SK-N-SH treated with all-trans-retinoic acid at 6 μM for 48 hours (cell line): ENCODE measurements at regions not wholly inside any gene's neighbourhood (a gene's known extent, or its start where the extent isn't known, plus 50 kb on each side); places are given as distances from the start of the nearest gene placed in this dataset.

Experiments used
- ATAC-seq: fragments of 200-7000 bp; cut with Tn5 transposase; 3 replicates; pipeline ENCODE4 v1.9.1; 2020; ENCODE audit warnings: mild to moderate bottlenecking, moderate library complexity
- ARNTL ChIP-seq: fragments of 450-650 bp; formaldehyde crosslinking; IDR thresholded peaks from 2 replicates; pipeline ENCODE4 v1.5.0; 2020; ENCODE audit warnings: low read depth, mild to moderate bottlenecking, moderate library complexity, borderline replicate concordance
- GLIS3 ChIP-seq: fragments of 250-450 bp; sonication (Bioruptor Pico); IDR thresholded peaks from 2 replicates; pipeline ENCODE4 v1.5.0; 2020; ENCODE audit warnings: mild to moderate bottlenecking, moderate library complexity
- ISL1 ChIP-seq: fragments of 250-450 bp; sonication (Bioruptor Pico); IDR thresholded peaks from 2 replicates; pipeline ENCODE4 v2.1.2; 2022; ENCODE audit warnings: mild to moderate bottlenecking, moderate library complexity
- OSR1 ChIP-seq: fragments of 250-450 bp; sonication (Bioruptor Pico); IDR thresholded peaks from 2 replicates; pipeline ENCODE4 v1.8.0; 2022; ENCODE audit warnings: moderate library complexity, mild to moderate bottlenecking, inconsistent platforms
- RARB ChIP-seq: fragments of 250-450 bp; sonication (Bioruptor Pico); IDR thresholded peaks from 2 replicates; pipeline ENCODE4 v1.8.0; 2021; ENCODE audit warnings: mild to moderate bottlenecking, moderate library complexity
- SNAI2 ChIP-seq: fragments of 250-450 bp; sonication (Bioruptor Pico); IDR thresholded peaks from 2 replicates; pipeline ENCODE4 v1.5.0; 2020; ENCODE audit warnings: mild to moderate bottlenecking, moderate library complexity
- ZC3H10 ChIP-seq: fragments of 250-450 bp; sonication (Bioruptor Pico); IDR thresholded peaks from 2 replicates; pipeline ENCODE4 v1.5.1; 2021; ENCODE audit warnings: mild to moderate bottlenecking, moderate library complexity
- ZFP30 ChIP-seq: fragments of 450-650 bp; formaldehyde crosslinking; IDR thresholded peaks from 2 replicates; pipeline ENCODE4 v1.5.0; 2022; ENCODE audit warnings: mild to moderate bottlenecking, moderate library complexity
- ZNF565 ChIP-seq: fragments of 450-650 bp; formaldehyde crosslinking; conservative IDR thresholded peaks from 2 replicates; pipeline ENCODE4 v1.5.0; 2020; ENCODE audit warnings: low read depth, mild to moderate bottlenecking, moderate library complexity
- TF ChIP-seq, protein P1 (sequence below): fragments of 250-450 bp; sonication (Bioruptor Pico); IDR thresholded peaks from 2 replicates; pipeline ENCODE4 v1.5.0; 2020; ENCODE audit warnings: mild to moderate bottlenecking, moderate library complexity
- TF ChIP-seq, protein P2 (sequence below): fragments of 250-450 bp; sonication (Bioruptor Pico); IDR thresholded peaks from 2 replicates; pipeline ENCODE4 v1.8.0; 2021; ENCODE audit warnings: low read depth, mild to moderate bottlenecking, moderate library complexity, borderline replicate concordance
- TF ChIP-seq, protein P3 (sequence below): fragments of 250-450 bp; sonication (Bioruptor Pico); IDR thresholded peaks from 2 replicates; pipeline ENCODE4 v1.5.1; 2021; ENCODE audit warnings: mild to moderate bottlenecking, moderate library complexity
- TF ChIP-seq, protein P4 (sequence below): fragments of 250-450 bp; sonication (Bioruptor Pico); IDR thresholded peaks from 2 replicates; pipeline ENCODE4 v1.5.1; 2020; ENCODE audit warnings: low read depth, mild to moderate bottlenecking, moderate library complexity
- TF ChIP-seq, protein P5 (sequence below): fragments of 250-450 bp; sonication (Bioruptor Pico); IDR thresholded peaks from 2 replicates; pipeline ENCODE4 v1.8.0; 2020; ENCODE audit warnings: mild to moderate bottlenecking, moderate library complexity, borderline replicate concordance

DNA sequence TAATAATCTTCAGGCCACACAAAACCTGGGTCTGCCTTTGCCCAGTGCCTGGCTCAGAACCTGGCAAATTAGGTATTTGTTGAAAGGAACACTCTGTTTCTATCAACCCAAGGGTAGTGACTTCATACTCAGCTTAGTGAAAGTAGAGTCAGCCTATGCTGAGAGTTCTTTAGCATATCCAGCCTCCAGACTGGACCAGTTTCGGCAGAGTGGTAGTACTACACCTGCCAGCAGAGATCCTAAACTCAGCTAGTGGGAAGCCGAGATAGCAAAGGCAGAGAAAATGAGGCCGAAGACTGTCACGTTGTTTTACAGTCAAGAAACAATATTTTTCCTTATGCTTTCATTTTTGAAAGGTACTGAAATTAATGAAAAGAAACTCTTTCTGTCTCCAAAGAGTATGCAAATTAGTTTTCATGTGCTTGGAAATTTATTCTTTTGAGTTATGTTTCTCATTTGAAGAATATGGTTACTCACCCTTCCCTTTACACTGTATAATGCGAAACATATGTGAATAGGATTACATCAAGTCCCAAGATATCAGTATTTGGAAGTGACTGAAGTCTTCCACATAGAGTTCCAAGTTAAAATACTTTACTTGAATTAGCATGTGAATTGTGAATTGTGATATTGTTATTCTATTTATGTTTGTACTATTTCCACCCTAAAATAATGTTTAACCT is 52.2 kb upstream of the UGP2 start (continued):
- TF ChIP-seq, protein P1, sequence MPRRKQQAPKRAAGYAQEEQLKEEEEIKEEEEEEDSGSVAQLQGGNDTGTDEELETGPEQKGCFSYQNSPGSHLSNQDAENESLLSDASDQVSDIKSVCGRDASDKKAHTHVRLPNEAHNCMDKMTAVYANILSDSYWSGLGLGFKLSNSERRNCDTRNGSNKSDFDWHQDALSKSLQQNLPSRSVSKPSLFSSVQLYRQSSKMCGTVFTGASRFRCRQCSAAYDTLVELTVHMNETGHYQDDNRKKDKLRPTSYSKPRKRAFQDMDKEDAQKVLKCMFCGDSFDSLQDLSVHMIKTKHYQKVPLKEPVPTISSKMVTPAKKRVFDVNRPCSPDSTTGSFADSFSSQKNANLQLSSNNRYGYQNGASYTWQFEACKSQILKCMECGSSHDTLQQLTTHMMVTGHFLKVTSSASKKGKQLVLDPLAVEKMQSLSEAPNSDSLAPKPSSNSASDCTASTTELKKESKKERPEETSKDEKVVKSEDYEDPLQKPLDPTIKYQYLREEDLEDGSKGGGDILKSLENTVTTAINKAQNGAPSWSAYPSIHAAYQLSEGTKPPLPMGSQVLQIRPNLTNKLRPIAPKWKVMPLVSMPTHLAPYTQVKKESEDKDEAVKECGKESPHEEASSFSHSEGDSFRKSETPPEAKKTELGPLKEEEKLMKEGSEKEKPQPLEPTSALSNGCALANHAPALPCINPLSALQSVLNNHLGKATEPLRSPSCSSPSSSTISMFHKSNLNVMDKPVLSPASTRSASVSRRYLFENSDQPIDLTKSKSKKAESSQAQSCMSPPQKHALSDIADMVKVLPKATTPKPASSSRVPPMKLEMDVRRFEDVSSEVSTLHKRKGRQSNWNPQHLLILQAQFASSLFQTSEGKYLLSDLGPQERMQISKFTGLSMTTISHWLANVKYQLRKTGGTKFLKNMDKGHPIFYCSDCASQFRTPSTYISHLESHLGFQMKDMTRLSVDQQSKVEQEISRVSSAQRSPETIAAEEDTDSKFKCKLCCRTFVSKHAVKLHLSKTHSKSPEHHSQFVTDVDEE (CRISPR knock-in tag), result no peak
- no peak for TF ChIP-seq GLIS3 (CRISPR knock-in tag)
- no peak for TF ChIP-seq ZFP30 (CRISPR knock-in tag)
- TF ChIP-seq, protein P2, sequence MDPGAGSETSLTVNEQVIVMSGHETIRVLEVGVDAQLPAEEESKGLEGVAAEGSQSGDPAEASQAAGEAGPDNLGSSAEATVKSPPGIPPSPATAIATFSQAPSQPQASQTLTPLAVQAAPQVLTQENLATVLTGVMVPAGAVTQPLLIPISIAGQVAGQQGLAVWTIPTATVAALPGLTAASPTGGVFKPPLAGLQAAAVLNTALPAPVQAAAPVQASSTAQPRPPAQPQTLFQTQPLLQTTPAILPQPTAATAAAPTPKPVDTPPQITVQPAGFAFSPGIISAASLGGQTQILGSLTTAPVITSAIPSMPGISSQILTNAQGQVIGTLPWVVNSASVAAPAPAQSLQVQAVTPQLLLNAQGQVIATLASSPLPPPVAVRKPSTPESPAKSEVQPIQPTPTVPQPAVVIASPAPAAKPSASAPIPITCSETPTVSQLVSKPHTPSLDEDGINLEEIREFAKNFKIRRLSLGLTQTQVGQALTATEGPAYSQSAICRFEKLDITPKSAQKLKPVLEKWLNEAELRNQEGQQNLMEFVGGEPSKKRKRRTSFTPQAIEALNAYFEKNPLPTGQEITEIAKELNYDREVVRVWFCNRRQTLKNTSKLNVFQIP (CRISPR knock-in tag), result no peak
- no peak for TF ChIP-seq ARNTL (CRISPR knock-in tag)

DNA sequence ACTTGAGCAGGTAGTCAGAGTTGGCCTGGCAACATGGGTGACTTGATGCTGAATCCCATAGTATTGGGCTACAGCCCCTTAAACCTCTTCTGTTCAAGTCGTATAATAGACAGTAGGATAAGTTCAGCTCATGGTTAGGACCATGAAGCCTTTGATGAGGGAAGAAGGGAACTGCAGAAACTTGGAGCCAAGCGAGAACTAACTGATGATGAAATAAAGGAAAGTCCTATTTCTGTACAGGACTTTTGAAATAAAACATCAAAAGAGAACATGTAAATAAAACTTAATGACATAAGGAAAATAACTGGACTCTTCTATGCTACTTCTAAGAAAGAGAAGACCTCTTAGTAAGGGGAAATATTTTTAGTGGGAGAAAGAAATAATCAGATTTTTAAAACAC is 51.2 kb upstream of the UGP2 start:
- peak; percentile 10; the same call in 2 of the 3 replicates for ATAC-seq
- TF ChIP-seq, protein P1 (CRISPR knock-in tag), result no peak
- TF ChIP-seq ZC3H10 (no peak), RARB (no peak), ISL1 (CRISPR knock-in tag) (no peak), OSR1 (CRISPR knock-in tag) (no peak), ZNF565 (CRISPR knock-in tag) (no peak), ZFP30 (CRISPR knock-in tag) (no peak), SNAI2 (CRISPR knock-in tag) (no peak)
- TF ChIP-seq, protein P3, sequence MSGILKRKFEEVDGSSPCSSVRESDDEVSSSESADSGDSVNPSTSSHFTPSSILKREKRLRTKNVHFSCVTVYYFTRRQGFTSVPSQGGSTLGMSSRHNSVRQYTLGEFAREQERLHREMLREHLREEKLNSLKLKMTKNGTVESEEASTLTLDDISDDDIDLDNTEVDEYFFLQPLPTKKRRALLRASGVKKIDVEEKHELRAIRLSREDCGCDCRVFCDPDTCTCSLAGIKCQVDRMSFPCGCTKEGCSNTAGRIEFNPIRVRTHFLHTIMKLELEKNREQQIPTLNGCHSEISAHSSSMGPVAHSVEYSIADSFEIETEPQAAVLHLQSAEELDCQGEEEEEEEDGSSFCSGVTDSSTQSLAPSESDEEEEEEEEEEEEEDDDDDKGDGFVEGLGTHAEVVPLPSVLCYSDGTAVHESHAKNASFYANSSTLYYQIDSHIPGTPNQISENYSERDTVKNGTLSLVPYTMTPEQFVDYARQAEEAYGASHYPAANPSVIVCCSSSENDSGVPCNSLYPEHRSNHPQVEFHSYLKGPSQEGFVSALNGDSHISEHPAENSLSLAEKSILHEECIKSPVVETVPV (CRISPR knock-in tag), result no peak
- TF ChIP-seq, protein P2 (CRISPR knock-in tag), result no peak
- TF ChIP-seq, protein P4, sequence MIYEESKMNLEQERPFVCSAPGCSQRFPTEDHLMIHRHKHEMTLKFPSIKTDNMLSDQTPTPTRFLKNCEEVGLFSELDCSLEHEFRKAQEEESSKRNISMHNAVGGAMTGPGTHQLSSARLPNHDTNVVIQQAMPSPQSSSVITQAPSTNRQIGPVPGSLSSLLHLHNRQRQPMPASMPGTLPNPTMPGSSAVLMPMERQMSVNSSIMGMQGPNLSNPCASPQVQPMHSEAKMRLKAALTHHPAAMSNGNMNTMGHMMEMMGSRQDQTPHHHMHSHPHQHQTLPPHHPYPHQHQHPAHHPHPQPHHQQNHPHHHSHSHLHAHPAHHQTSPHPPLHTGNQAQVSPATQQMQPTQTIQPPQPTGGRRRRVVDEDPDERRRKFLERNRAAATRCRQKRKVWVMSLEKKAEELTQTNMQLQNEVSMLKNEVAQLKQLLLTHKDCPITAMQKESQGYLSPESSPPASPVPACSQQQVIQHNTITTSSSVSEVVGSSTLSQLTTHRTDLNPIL, result no peak
- TF ChIP-seq, protein P5, sequence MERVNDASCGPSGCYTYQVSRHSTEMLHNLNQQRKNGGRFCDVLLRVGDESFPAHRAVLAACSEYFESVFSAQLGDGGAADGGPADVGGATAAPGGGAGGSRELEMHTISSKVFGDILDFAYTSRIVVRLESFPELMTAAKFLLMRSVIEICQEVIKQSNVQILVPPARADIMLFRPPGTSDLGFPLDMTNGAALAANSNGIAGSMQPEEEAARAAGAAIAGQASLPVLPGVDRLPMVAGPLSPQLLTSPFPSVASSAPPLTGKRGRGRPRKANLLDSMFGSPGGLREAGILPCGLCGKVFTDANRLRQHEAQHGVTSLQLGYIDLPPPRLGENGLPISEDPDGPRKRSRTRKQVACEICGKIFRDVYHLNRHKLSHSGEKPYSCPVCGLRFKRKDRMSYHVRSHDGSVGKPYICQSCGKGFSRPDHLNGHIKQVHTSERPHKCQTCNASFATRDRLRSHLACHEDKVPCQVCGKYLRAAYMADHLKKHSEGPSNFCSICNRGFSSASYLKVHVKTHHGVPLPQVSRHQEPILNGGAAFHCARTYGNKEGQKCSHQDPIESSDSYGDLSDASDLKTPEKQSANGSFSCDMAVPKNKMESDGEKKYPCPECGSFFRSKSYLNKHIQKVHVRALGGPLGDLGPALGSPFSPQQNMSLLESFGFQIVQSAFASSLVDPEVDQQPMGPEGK (CRISPR knock-in tag), result no peak
